SK-N-SH treated with all-trans-retinoic acid at 6 μM for 48 hours (cell line): ENCODE measurements at regions not wholly inside any gene's neighbourhood (a gene's known extent, or its start where the extent isn't known, plus 50 kb on each side); places are given as distances from the start of the nearest gene placed in this dataset.

ENCODE experiments used
- ATAC-seq: fragments of 200-7000 bp; cut with Tn5 transposase; 3 replicates; pipeline ENCODE4 v1.9.1; 2020; ENCODE audit warnings: mild to moderate bottlenecking, moderate library complexity
- ARNTL ChIP-seq: fragments of 450-650 bp; formaldehyde crosslinking; IDR thresholded peaks from 2 replicates; pipeline ENCODE4 v1.5.0; 2020; ENCODE audit warnings: low read depth, mild to moderate bottlenecking, moderate library complexity, borderline replicate concordance
- BACH2 ChIP-seq: fragments of 250-450 bp; sonication (Bioruptor Pico); IDR thresholded peaks from 2 replicates; pipeline ENCODE4 v1.9.0; 2021; ENCODE audit warnings: mild to moderate bottlenecking, borderline replicate concordance
- CREB5 ChIP-seq: fragments of 250-450 bp; sonication (Bioruptor Pico); IDR thresholded peaks from 2 replicates; pipeline ENCODE4 v1.5.1; 2020; ENCODE audit warnings: low read depth, mild to moderate bottlenecking, moderate library complexity
- CSDC2 ChIP-seq: fragments of 250-450 bp; sonication (Bioruptor Pico); IDR thresholded peaks from 2 replicates; pipeline ENCODE4 v1.5.0; 2020; ENCODE audit warnings: mild to moderate bottlenecking, moderate library complexity
- ESRRG ChIP-seq: fragments of 250-450 bp; sonication (Bioruptor Pico); IDR thresholded peaks from 2 replicates; pipeline ENCODE4 v1.6.1; 2021; ENCODE audit warnings: mild to moderate bottlenecking
- ISL1 ChIP-seq: fragments of 250-450 bp; sonication (Bioruptor Pico); IDR thresholded peaks from 2 replicates; pipeline ENCODE4 v2.1.2; 2022; ENCODE audit warnings: mild to moderate bottlenecking, moderate library complexity
- OSR1 ChIP-seq: fragments of 250-450 bp; sonication (Bioruptor Pico); IDR thresholded peaks from 2 replicates; pipeline ENCODE4 v1.8.0; 2022; ENCODE audit warnings: moderate library complexity, mild to moderate bottlenecking, inconsistent platforms
- PATZ1 ChIP-seq: fragments of 250-450 bp; sonication (Bioruptor Pico); IDR thresholded peaks from 2 replicates; pipeline ENCODE4 v1.8.0; 2020; ENCODE audit warnings: mild to moderate bottlenecking, moderate library complexity, borderline replicate concordance
- POU6F1 ChIP-seq: fragments of 250-450 bp; sonication (Bioruptor Pico); IDR thresholded peaks from 2 replicates; pipeline ENCODE4 v1.8.0; 2021; ENCODE audit warnings: low read depth, mild to moderate bottlenecking, moderate library complexity, borderline replicate concordance
- PPARA ChIP-seq: fragments of 250-450 bp; sonication (Bioruptor Pico); IDR thresholded peaks from 2 replicates; pipeline ENCODE4 v1.5.0; 2020; ENCODE audit warnings: mild to moderate bottlenecking, borderline replicate concordance
- RARB ChIP-seq: fragments of 250-450 bp; sonication (Bioruptor Pico); IDR thresholded peaks from 2 replicates; pipeline ENCODE4 v1.8.0; 2021; ENCODE audit warnings: mild to moderate bottlenecking, moderate library complexity
- TOX ChIP-seq: fragments of 250-450 bp; sonication (Bioruptor Pico); IDR thresholded peaks from 2 replicates; pipeline ENCODE4 v1.8.0; 2021; ENCODE audit warnings: mild to moderate bottlenecking, moderate library complexity, borderline replicate concordance
- ZFP3 ChIP-seq: fragments of 250-450 bp; sonication (Bioruptor Pico); IDR thresholded peaks from 2 replicates; pipeline ENCODE4 v1.5.0; 2020; ENCODE audit warnings: mild to moderate bottlenecking, moderate library complexity
- ZFP30 ChIP-seq: fragments of 450-650 bp; formaldehyde crosslinking; IDR thresholded peaks from 2 replicates; pipeline ENCODE4 v1.5.0; 2022; ENCODE audit warnings: mild to moderate bottlenecking, moderate library complexity
- ZNF565 ChIP-seq: fragments of 450-650 bp; formaldehyde crosslinking; conservative IDR thresholded peaks from 2 replicates; pipeline ENCODE4 v1.5.0; 2020; ENCODE audit warnings: low read depth, mild to moderate bottlenecking, moderate library complexity
- ZNF70 ChIP-seq: fragments of 450-650 bp; formaldehyde crosslinking; IDR thresholded peaks from 2 replicates; pipeline ENCODE4 v1.5.0; 2020; ENCODE audit warnings: mild to moderate bottlenecking, moderate library complexity
- ZNF8 ChIP-seq: fragments of 450-650 bp; formaldehyde crosslinking; IDR thresholded peaks from 2 replicates; pipeline ENCODE4 v1.5.0; 2020; ENCODE audit warnings: mild to moderate bottlenecking, moderate library complexity
- TF ChIP-seq, protein P1 (sequence below): fragments of 250-450 bp; sonication (Bioruptor Pico); IDR thresholded peaks from 2 replicates; pipeline ENCODE4 v1.5.0; 2020; ENCODE audit warnings: mild to moderate bottlenecking, moderate library complexity

DNA sequence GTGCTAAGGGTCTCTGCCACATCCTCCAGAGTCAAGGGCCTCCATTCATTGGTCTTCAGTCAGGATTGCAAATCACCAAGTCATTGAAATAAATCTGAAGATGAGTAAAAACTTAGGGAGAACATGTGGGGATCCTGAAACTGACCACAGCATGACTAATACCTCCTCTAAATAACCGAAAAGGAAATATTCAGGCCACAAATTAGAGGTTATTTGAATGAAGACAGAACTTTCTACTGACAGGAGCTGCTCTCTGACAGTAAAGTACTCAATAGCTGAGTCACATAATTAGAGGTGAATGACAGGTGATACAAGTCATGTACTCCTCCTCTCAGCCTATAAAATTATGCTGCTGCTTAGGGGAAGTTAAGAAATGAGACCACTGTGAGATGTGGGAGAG, 240.2 kb upstream of the F9 start (continued):
- TF ChIP-seq POU6F1 (CRISPR knock-in tag) = no peak

GRCh38 chrX:139287155-139287924, 243.2 kb upstream of the F9 start:
- no peak for TF ChIP-seq OSR1
- no peak for ATAC-seq

GRCh38 chrX:139286342-139286741, 244.2 kb upstream of the F9 start:
- no peak for ATAC-seq
- TF ChIP-seq PATZ1 (no peak), CREB5 (CRISPR knock-in tag) (no peak), ZNF70 (no peak), PPARA (CRISPR knock-in tag) (no peak)

DNA sequence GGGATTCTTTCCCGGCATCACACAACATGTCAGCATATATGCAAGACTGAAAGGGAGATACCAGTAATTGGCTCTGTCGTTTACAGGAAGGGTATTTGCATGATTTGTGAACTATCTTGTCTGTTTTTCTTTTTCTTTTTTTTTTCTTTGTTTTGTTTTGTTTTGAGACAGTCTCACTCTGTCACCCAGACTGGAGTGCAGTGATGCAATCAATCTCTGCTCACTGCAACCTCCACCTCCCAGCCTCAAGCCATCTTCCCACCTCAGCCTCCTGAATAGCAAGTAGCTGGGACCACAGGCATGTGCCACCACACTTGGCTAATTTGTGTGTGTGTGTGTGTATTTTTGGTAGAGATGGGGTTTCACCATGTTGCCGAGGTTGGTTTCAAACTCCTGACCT, 262.7 kb upstream of the F9 start:
- no peak for ATAC-seq
- no peak for TF ChIP-seq TOX (CRISPR knock-in tag)

DNA sequence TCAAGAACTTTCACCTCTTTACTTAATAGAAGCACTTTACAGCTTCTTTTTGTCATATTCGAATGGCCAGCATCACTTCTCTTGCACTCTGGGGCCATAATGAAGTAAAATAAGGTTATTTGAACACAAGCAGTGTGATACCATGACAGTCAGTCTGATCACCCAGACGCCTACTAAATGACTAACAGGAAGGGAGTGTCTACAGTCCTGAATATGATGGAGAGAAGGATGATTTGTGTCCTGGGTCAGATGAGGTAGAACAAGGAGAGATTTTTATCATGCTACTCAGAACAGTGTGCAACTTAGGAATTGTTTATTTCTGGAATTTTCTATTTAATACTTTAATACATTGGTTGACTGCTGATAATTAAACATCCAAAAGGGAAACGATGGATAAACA, 284.2 kb upstream of the F9 start:
- no peak for ATAC-seq
- no peak for TF ChIP-seq ARNTL
- TF ChIP-seq CREB5 (CRISPR knock-in tag) = no peak
- TF ChIP-seq TOX (CRISPR knock-in tag) = no peak
- no peak for TF ChIP-seq ESRRG (CRISPR knock-in tag)
- no peak for TF ChIP-seq OSR1
- no peak for TF ChIP-seq ZNF8
- no peak for TF ChIP-seq PATZ1
- TF ChIP-seq BACH2 = no peak
- TF ChIP-seq, protein P1, sequence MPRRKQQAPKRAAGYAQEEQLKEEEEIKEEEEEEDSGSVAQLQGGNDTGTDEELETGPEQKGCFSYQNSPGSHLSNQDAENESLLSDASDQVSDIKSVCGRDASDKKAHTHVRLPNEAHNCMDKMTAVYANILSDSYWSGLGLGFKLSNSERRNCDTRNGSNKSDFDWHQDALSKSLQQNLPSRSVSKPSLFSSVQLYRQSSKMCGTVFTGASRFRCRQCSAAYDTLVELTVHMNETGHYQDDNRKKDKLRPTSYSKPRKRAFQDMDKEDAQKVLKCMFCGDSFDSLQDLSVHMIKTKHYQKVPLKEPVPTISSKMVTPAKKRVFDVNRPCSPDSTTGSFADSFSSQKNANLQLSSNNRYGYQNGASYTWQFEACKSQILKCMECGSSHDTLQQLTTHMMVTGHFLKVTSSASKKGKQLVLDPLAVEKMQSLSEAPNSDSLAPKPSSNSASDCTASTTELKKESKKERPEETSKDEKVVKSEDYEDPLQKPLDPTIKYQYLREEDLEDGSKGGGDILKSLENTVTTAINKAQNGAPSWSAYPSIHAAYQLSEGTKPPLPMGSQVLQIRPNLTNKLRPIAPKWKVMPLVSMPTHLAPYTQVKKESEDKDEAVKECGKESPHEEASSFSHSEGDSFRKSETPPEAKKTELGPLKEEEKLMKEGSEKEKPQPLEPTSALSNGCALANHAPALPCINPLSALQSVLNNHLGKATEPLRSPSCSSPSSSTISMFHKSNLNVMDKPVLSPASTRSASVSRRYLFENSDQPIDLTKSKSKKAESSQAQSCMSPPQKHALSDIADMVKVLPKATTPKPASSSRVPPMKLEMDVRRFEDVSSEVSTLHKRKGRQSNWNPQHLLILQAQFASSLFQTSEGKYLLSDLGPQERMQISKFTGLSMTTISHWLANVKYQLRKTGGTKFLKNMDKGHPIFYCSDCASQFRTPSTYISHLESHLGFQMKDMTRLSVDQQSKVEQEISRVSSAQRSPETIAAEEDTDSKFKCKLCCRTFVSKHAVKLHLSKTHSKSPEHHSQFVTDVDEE (CRISPR knock-in tag) = no peak

DNA sequence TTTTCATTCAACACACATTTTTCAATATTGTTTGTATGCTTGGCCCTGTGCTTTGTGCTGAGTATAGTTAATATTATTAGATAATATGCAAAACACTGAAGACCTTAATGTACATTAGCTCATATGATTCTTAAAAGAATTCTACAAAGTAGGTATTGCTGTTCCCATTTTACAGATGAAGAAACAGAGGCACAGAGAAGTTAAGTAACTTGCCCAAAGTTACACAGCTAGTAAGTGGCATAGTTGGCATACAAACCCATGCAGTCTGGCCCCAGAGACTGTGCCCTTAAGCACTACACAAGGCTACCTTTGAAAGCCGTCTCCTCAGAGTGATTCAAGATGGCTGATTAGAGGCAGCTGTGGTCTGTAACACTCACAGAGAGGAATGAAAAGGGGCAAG, 293.4 kb upstream of the F9 start:
- TF ChIP-seq TOX (CRISPR knock-in tag) (no peak), OSR1 (no peak), ZNF8 (no peak), RARB (CRISPR knock-in tag) (no peak), ARNTL (no peak), ISL1 (no peak), ZNF70 (no peak), ZNF565 (no peak), ZFP30 (CRISPR knock-in tag) (no peak), ZFP3 (CRISPR knock-in tag) (no peak), CSDC2 (CRISPR knock-in tag) (no peak), ESRRG (CRISPR knock-in tag) (no peak), PATZ1 (no peak)
- no peak for ATAC-seq
